Fibroblast of lung (primary cell): ENCODE measurements at regions not wholly inside any gene's neighbourhood (a gene's known extent, or its start where the extent isn't known, plus 50 kb on each side); places are given as distances from the start of the nearest gene placed in this dataset.

Experiments
- DNase-seq, 2 donors: peaks; one replicate each; pipeline versions ENCODE4 v3.0.0 to v3.0.0-alpha.2; 2010; ENCODE audit warnings: low read depth in 2 of 2
- H2AFZ ChIP-seq: 2 replicates; pipeline ENCODE4 v1.5.1; 2012; ENCODE audit warnings: low read length, control low read depth, inconsistent platforms
- H3K27ac ChIP-seq: 2 replicates; pipeline ENCODE4 v1.5.1; 2011; ENCODE audit warnings: low read length, control low read depth; ENCODE audit not compliant: insufficient read depth
- H3K27me3 ChIP-seq: 2 replicates; pipeline ENCODE4 v1.5.1; 2011; ENCODE audit warnings: mild to moderate bottlenecking, low read length; ENCODE audit not compliant: control insufficient read depth, insufficient read depth
- H3K36me3 ChIP-seq: 2 replicates; pipeline ENCODE4 v1.5.1; 2011; ENCODE audit warnings: low read length; ENCODE audit not compliant: control insufficient read depth, insufficient read depth
- H3K4me1 ChIP-seq: 2 replicates; pipeline ENCODE4 v1.5.1; 2011; ENCODE audit warnings: low read length; ENCODE audit not compliant: control insufficient read depth, insufficient read depth; ENCODE audit errors: extremely low read depth
- H3K4me2 ChIP-seq: 2 replicates; pipeline ENCODE4 v1.5.1; 2011; ENCODE audit warnings: low read length, control low read depth; ENCODE audit not compliant: insufficient read depth; ENCODE audit errors: extremely low read depth
- H3K4me3 ChIP-seq, 4 experiments: fragments of 200-600 bp in 1 of 4; sonication (generic) in 1 of 4; replicated peaks in 1 of 4; 2 replicates each; pipeline ENCODE4 v1.5.1; 2011 to 2016; ENCODE audit warnings: low read length in 4 of 4, low read depth in 3 of 4, mild to moderate bottlenecking in 3 of 4, control low read depth in 2 of 4, inconsistent platforms in 1 of 4, mixed read lengths in 1 of 4; ENCODE audit not compliant: insufficient read depth in 1 of 4; ENCODE audit errors: control extremely low read depth in 1 of 4
- H3K79me2 ChIP-seq: 2 replicates; pipeline ENCODE4 v1.5.1; 2012; ENCODE audit warnings: mild to moderate bottlenecking, low read length, inconsistent platforms; ENCODE audit not compliant: control insufficient read depth, insufficient read depth
- H3K9ac ChIP-seq: 2 replicates; pipeline ENCODE4 v1.5.1; 2011; ENCODE audit warnings: mild to moderate bottlenecking, low read length, control low read depth; ENCODE audit not compliant: insufficient read depth
- H3K9me3 ChIP-seq: 2 replicates; pipeline ENCODE4 v1.5.1; 2012; ENCODE audit warnings: low read depth, low read length; ENCODE audit not compliant: control insufficient read depth, insufficient read depth
- H4K20me1 ChIP-seq: 2 replicates; pipeline ENCODE4 v1.5.1; 2011; ENCODE audit warnings: low read length; ENCODE audit not compliant: control insufficient read depth, insufficient read depth; ENCODE audit errors: extremely low read depth
- CTCF ChIP-seq, 2 donors: IDR thresholded peaks in 1 of 2; conservative IDR thresholded peaks in 1 of 2; 1 replicate in 1 of 2; 2 replicates in 1 of 2; pipeline ENCODE4 v1.5.1; 2011 to 2012; ENCODE audit warnings: low read length in 2 of 2, control low read depth in 1 of 2, inconsistent platforms in 1 of 2, low read depth in 1 of 2, mild to moderate bottlenecking in 1 of 2
- EZH2 ChIP-seq: IDR thresholded peaks from 2 replicates; pipeline ENCODE4 v1.5.1; 2012; ENCODE audit warnings: low read length, control low read depth, mild to moderate bottlenecking; ENCODE audit errors: missing control alignments

GRCh38 chr14:97697772-97698171 is 900.6 kb downstream of the VRK1 start:
- H3K36me3 ChIP-seq: no peaks in the 10 kb centered on the region
- no peaks in the 10 kb centered on the region for H4K20me1 ChIP-seq
- DNase-seq: no peak
- H3K27ac ChIP-seq: no peak overlapping the region
- H3K79me2 ChIP-seq: no peaks in the 10 kb centered on the region
- no peak overlapping the region for H3K4me3 ChIP-seq
- H3K9me3 ChIP-seq: no peaks in the 10 kb centered on the region
- H3K4me2 ChIP-seq: no peak overlapping the region
- H3K9ac ChIP-seq: no peak overlapping the region
- H3K27me3 ChIP-seq: no peaks in the 10 kb centered on the region
- no peak overlapping the region for H2AFZ ChIP-seq
- no peaks in the 10 kb centered on the region for H3K4me1 ChIP-seq
- TF ChIP-seq CTCF (conservative IDR thresholded peaks at IDR 0.05 in 1 of 2, IDR thresholded peaks at IDR 0.05 in 1 of 2; ENCODE audit: low read depth in 1 of 2, low read length in 2 of 2) (no peak), EZH2 (no peak)

DNA sequence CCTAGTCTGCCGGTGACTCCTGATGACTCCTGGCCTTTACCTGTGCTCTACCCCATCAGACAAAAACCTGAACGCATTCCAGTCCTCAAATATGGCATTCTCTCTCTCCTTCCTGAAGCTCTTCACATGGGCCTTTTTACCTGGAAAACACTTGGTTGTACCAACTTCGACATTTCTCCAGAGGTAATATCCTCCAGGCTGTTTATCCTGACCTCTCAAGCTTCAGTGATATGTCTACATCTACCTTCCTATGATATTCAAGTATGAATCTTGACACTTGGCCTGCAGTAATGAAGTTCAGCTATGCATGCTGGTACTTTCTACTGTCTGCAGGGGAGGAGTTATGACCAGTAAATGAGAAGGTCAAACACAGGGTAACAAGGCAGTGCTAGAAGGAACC is 901.8 kb downstream of the VRK1 start:
- Histone ChIP-seq H3K27me3 (no peaks in the 10 kb centered on the region), H3K27ac (no peak overlapping the region), H3K36me3 (no peaks in the 10 kb centered on the region), H3K4me1 (no peaks in the 10 kb centered on the region), H3K4me3 (no peak overlapping the region), H2AFZ (no peak overlapping the region), H3K9ac (no peak overlapping the region), H3K9me3 (no peaks in the 10 kb centered on the region), H3K4me2 (no peak overlapping the region), H4K20me1 (no peaks in the 10 kb centered on the region), H3K79me2 (no peaks in the 10 kb centered on the region)
- no peak for TF ChIP-seq CTCF (conservative IDR thresholded peaks at IDR 0.05 in 1 of 2, IDR thresholded peaks at IDR 0.05 in 1 of 2; ENCODE audit: low read depth in 1 of 2, low read length in 2 of 2)
- TF ChIP-seq EZH2: no peak
- no peak for DNase-seq

- Histone ChIP-seq H3K9ac (no peak overlapping the region), H3K27ac (no peak overlapping the region), H3K4me3 (no peak overlapping the region), H3K79me2 (no peaks in the 10 kb centered on the region), H3K4me1 (no peaks in the 10 kb centered on the region), H3K36me3 (no peaks in the 10 kb centered on the region), H3K9me3 (no peaks in the 10 kb centered on the region), H3K27me3 (no peaks in the 10 kb centered on the region), H3K4me2 (no peak overlapping the region), H4K20me1 (no peaks in the 10 kb centered on the region), H2AFZ (no peak overlapping the region)
- DNase-seq: no peak
- TF ChIP-seq CTCF (conservative IDR thresholded peaks at IDR 0.05 in 1 of 2, IDR thresholded peaks at IDR 0.05 in 1 of 2; ENCODE audit: low read depth in 1 of 2, low read length in 2 of 2): no peak
- TF ChIP-seq EZH2: no peak
These were observed 906.0 kb downstream of the VRK1 start for GRCh38 chr14:97703006-97703760.
